Psoas muscle (tissue), 7 donors: ENCODE measurements at regions not wholly inside any gene's neighbourhood (a gene's known extent, or its start where the extent isn't known, plus 50 kb on each side); places are given as distances from the start of the nearest gene placed in this dataset.

ENCODE experiments used
- ATAC-seq, 4 donors: fragments of 200-7000 bp; cut with Tn5 transposase; one replicate each; pipeline ENCODE4 v1.9.1; 2020; ENCODE audit warnings: moderate library complexity in 3 of 4, mild to moderate bottlenecking in 2 of 4
- DNase-seq, 2 donors: peaks; one replicate each; pipeline ENCODE4 v3.0.0-alpha.2; 2020
- H3K27ac ChIP-seq: fragments of 200-600 bp; one replicate; pipeline ENCODE4 v1.8.0; 2022
- H3K27me3 ChIP-seq, 3 donors: fragments of 200-600 bp in 1 of 3; one replicate each; pipeline versions ENCODE4 v1.6.1 to v1.8.0; 2013 to 2022; ENCODE audit warnings: low read length in 2 of 3, mild to moderate bottlenecking in 2 of 3, moderate library complexity in 1 of 3; ENCODE audit not compliant: insufficient read depth in 3 of 3
- H3K36me3 ChIP-seq, 2 donors: fragments of 200-600 bp in 1 of 2; one replicate each; pipeline versions ENCODE4 v1.6.1 to v1.8.0; 2013 to 2022; ENCODE audit warnings: low read depth in 1 of 2, mild to moderate bottlenecking in 1 of 2, moderate library complexity in 1 of 2; ENCODE audit not compliant: insufficient read depth in 1 of 2
- H3K4me1 ChIP-seq: fragments of 200-600 bp; one replicate; pipeline ENCODE4 v1.8.0; 2022
- H3K4me3 ChIP-seq: fragments of 200-600 bp; one replicate; pipeline ENCODE4 v1.8.0; 2022; ENCODE audit warnings: mild to moderate bottlenecking
- H3K9me3 ChIP-seq: fragments of 200-600 bp; one replicate; pipeline ENCODE4 v1.8.0; 2022
- WGBS, 3 donors: extraction: QIAGEN DNeasy Blood & Tissue Kit; methylation state at CpG; one replicate each; pipeline versions ENCODE4 v1.1.6 to v1.1.7; 2013; 5-methylcytosine and 5-hydroxymethylcytosine counted together
- intact Hi-C, 2 donors: fragments of 100-400 bp; cut with DNase I; formaldehyde crosslinking; loops; one replicate each; pipeline versions ENCODE4 v1.11.0 to v1.14.2; 2022
- TF ChIP-seq, protein P1 (sequence below): fragments of 200-600 bp; IDR thresholded peaks from one replicate; pipeline ENCODE4 v1.8.0; 2022; ENCODE audit warnings: antibody characterized with exemption
- donor health status: healthy with polysubstance abuse.
- donor health status: DM: no; HTN: no; CAD: no; lungs with moderate emphysema.
- donor health status: Bipolar disorder and iron deficiency.
- donor health status: healthy.
- donor health status: DM: yes; HTN: yes; CAD: no.
- donor health status: DM: no; HTN: no; CAD: no.
- donor health status: DM: yes; HTN: yes; CAD: no.

GRCh38 chr14:101153691-101154090 is 250.2 kb upstream of the RTL1 start:
- WGBS, 3 donors: 80 to 86% (median 81%) methylated on average over 2 of the region's 2 CpGs
- TF ChIP-seq, protein P1, sequence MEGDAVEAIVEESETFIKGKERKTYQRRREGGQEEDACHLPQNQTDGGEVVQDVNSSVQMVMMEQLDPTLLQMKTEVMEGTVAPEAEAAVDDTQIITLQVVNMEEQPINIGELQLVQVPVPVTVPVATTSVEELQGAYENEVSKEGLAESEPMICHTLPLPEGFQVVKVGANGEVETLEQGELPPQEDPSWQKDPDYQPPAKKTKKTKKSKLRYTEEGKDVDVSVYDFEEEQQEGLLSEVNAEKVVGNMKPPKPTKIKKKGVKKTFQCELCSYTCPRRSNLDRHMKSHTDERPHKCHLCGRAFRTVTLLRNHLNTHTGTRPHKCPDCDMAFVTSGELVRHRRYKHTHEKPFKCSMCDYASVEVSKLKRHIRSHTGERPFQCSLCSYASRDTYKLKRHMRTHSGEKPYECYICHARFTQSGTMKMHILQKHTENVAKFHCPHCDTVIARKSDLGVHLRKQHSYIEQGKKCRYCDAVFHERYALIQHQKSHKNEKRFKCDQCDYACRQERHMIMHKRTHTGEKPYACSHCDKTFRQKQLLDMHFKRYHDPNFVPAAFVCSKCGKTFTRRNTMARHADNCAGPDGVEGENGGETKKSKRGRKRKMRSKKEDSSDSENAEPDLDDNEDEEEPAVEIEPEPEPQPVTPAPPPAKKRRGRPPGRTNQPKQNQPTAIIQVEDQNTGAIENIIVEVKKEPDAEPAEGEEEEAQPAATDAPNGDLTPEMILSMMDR: no peak
- intact Hi-C loops: no loop called here

GRCh38 chr14:101155575-101155974 is 252.1 kb upstream of the RTL1 start:
- DNase-seq (no peak), ATAC-seq (no peak)

More at GRCh38 chr14:101153691-101154090, 250.2 kb upstream of the RTL1 start:
- no peak overlapping the region for H3K27ac ChIP-seq
- H3K4me1 ChIP-seq: no peaks in the 10 kb centered on the region
- H3K27me3 ChIP-seq: peaks cover 0 to 8% (median 0%) of the 10 kb centered on the region in 3 donors
- DNase-seq (no peak), ATAC-seq (no peak)
- H3K36me3 ChIP-seq: no peaks in the 10 kb centered on the region
- H3K4me3 ChIP-seq: no peak overlapping the region
- no peaks in the 10 kb centered on the region for H3K9me3 ChIP-seq

DNA sequence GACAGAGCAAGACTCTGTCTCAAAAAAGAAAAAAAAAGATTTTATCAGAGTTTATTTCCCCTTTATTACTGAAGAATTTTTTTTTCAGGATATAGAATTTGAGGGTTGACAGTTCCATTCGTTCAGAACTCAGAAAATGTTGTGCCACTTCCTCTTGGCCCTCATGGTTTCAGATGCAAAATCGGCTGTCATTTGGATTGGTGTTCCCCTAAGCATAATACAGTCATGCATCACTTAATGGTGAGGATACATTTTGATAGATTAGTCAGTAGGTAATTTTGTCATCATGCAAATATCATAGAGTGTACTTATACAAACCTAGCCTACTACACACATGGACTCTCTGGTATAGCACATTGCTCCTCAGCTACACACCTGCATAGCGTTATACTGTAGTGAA is 263.9 kb upstream of the RTL1 start:
- no peaks in the 10 kb centered on the region for H3K4me1 ChIP-seq
- ATAC-seq (no peak), DNase-seq (no peak)
- H3K36me3 ChIP-seq: no peaks in the 10 kb centered on the region
- intact Hi-C loops: no loop called here
- 63 to 76% (median 73%) methylated on average over 3 of the region's 3 CpGs for WGBS, 3 donors
- H3K4me3 ChIP-seq: no peak overlapping the region
- TF ChIP-seq, protein P1: no peak
- H3K27ac ChIP-seq: no peak overlapping the region
- H3K27me3 ChIP-seq: no peaks in the 10 kb centered on the region
- H3K9me3 ChIP-seq: peaks cover 22% of the 10 kb centered on the region

More at GRCh38 chr14:101155575-101155974, 252.1 kb upstream of the RTL1 start:
- no peaks in the 10 kb centered on the region for H3K36me3 ChIP-seq
- H3K4me3 ChIP-seq: no peak overlapping the region
- intact Hi-C loops: no loop called here
- H3K27ac ChIP-seq: no peak overlapping the region
- peaks cover 0 to 8% (median 0%) of the 10 kb centered on the region in 3 donors for H3K27me3 ChIP-seq
- no peaks in the 10 kb centered on the region for H3K4me1 ChIP-seq
- H3K9me3 ChIP-seq: no peaks in the 10 kb centered on the region
- TF ChIP-seq, protein P1: no peak
- WGBS, 3 donors: 60 to 67% (median 61%) methylated on average over 4 of the region's 4 CpGs

DNA sequence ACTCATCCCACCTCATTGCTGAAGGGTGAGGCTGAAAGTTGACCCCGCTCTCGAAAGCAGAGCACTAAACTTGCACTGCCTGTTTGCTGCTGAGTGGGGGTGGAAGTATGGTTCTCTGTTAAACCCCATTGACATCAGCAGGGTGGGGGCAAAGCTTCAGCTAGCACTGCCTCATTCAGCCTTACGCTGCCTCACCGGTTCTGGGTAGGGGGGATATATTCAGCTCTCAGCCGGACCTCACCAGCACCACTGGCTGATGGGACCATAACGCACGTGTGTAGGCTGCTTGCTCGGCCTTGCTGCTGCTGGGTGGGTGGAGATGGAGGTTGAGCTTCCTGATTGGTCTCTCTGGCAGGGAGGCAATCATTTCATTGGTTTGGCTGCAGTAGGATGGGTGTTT is 265.7 kb upstream of the RTL1 start:
- intact Hi-C loops: no loop called here
- DNase-seq (no peak), ATAC-seq (no peak)
- Histone ChIP-seq H3K9me3 (peaks cover 22% of the 10 kb centered on the region), H3K36me3 (no peaks in the 10 kb centered on the region), H3K27me3 (no peaks in the 10 kb centered on the region), H3K4me1 (no peaks in the 10 kb centered on the region), H3K27ac (no peak overlapping the region), H3K4me3 (no peak overlapping the region)
- TF ChIP-seq, protein P1: no peak
- WGBS, 3 donors: 61 to 66% (median 66%) methylated on average over 8 of the region's 8 CpGs

GRCh38 chr14:101171650-101172049 is 268.1 kb upstream of the RTL1 start:
- ATAC-seq (no peak), DNase-seq (no peak)
- no peaks in the 10 kb centered on the region for H3K4me1 ChIP-seq
- TF ChIP-seq, protein P1: no peak
- H3K36me3 ChIP-seq: no peaks in the 10 kb centered on the region
- intact Hi-C loops: no loop called here
- no peaks in the 10 kb centered on the region for H3K27me3 ChIP-seq
- no peak overlapping the region for H3K27ac ChIP-seq
- H3K9me3 ChIP-seq: peaks cover 7% of the 10 kb centered on the region
- 72 to 82% (median 78%) methylated on average over 5 of the region's 5 CpGs for whole genome bisulfite sequencing, 3 donors
- no peak overlapping the region for H3K4me3 ChIP-seq
